ENCODE measurements at regions not wholly inside any gene's neighbourhood (a gene's known extent, or its start where the extent isn't known, plus 50 kb on each side); places are given as distances from the start of the nearest gene placed in this dataset.
A peak's percentile ranks its signal among the peaks of the same experiment; 100 is the strongest.
"Not testable (repeated sequence)": the region's sequence is repeated elsewhere in the genome, so short reads cannot be mapped to it uniquely, and the experiment has no call there.

GRCh38 chr3:5774337-5774736 is 586.8 kb downstream of the EDEM1 start:
- Histone ChIP-seq H3K36me3 (no peaks in the 10 kb centered on the region), H3K4me1 (no peaks in the 10 kb centered on the region), H3K27ac (no peak overlapping the region), H3K27me3 (no peaks in the 10 kb centered on the region), H3K4me3 (no peak overlapping the region), H3K9me3 (no peaks in the 10 kb centered on the region)
- TF ChIP-seq POLR2A (IDR thresholded peaks at IDR 0.05) (no peak), CTCF (IDR thresholded peaks at IDR 0.05) (no peak)
- intact Hi-C loops (cut with DNase I; ENCODE audit: low total_unique reads) = no loop called here
- DNase-seq = no peak

- H3K9me3 ChIP-seq; intact Hi-C loops (cut with DNase I; ENCODE audit: low total_unique reads); H3K27me3 ChIP-seq; H3K27ac ChIP-seq; H3K4me3 ChIP-seq; H3K4me1 ChIP-seq; H3K36me3 ChIP-seq; DNase-seq: not testable (repeated sequence)
These were observed 587.6 kb downstream of the EDEM1 start for GRCh38 chr3:5775100-5775499.

- H3K4me1 ChIP-seq = no peaks in the 10 kb centered on the region
- H3K27ac ChIP-seq = no peak overlapping the region
- H3K9me3 ChIP-seq = no peaks in the 10 kb centered on the region
- intact Hi-C loops (cut with DNase I; ENCODE audit: low total_unique reads) = no loop called here
- no peaks in the 10 kb centered on the region for H3K27me3 ChIP-seq
- H3K36me3 ChIP-seq = no peaks in the 10 kb centered on the region
- no peak for DNase-seq
- H3K4me3 ChIP-seq = no peak overlapping the region
- TF ChIP-seq CTCF (IDR thresholded peaks at IDR 0.05) (no peak), POLR2A (IDR thresholded peaks at IDR 0.05) (no peak)
These were observed 597.2 kb downstream of the EDEM1 start for GRCh38 chr3:5784690-5785089.

GRCh38 chr3:5787861-5788488 is 600.5 kb downstream of the EDEM1 start:
- no peaks in the 10 kb centered on the region for H3K4me1 ChIP-seq
- H3K9me3 ChIP-seq = no peaks in the 10 kb centered on the region
- H3K27ac ChIP-seq = no peak overlapping the region
- H3K36me3 ChIP-seq = no peaks in the 10 kb centered on the region
- peak in 1 of 2 donors; percentile 17 for DNase-seq
- TF ChIP-seq POLR2A (IDR thresholded peaks at IDR 0.05) (no peak), CTCF (IDR thresholded peaks at IDR 0.05) (peak in 1 of 4 experiments; percentile 18)
- no peaks in the 10 kb centered on the region for H3K27me3 ChIP-seq
- H3K4me3 ChIP-seq = no peak overlapping the region
- intact Hi-C loops (cut with DNase I; ENCODE audit: low total_unique reads) = no loop called here

- H3K36me3 ChIP-seq = no peaks in the 10 kb centered on the region
- intact Hi-C loops (cut with DNase I; ENCODE audit: low total_unique reads) = no loop called here
- no peak overlapping the region for H3K4me3 ChIP-seq
- H3K4me1 ChIP-seq = no peaks in the 10 kb centered on the region
- no peak for DNase-seq
- TF ChIP-seq CTCF (IDR thresholded peaks at IDR 0.05) (no peak), POLR2A (IDR thresholded peaks at IDR 0.05) (no peak)
- no peaks in the 10 kb centered on the region for H3K27me3 ChIP-seq
- H3K9me3 ChIP-seq = no peaks in the 10 kb centered on the region
- no peak overlapping the region for H3K27ac ChIP-seq
These were observed 601.0 kb downstream of the EDEM1 start for GRCh38 chr3:5788496-5788895.

GRCh38 chr3:5791558-5791957 is 604.1 kb downstream of the EDEM1 start:
- Histone ChIP-seq H3K4me3 (no peak overlapping the region), H3K36me3 (no peaks in the 10 kb centered on the region), H3K9me3 (no peaks in the 10 kb centered on the region), H3K27me3 (no peaks in the 10 kb centered on the region), H3K27ac (no peak overlapping the region), H3K4me1 (no peaks in the 10 kb centered on the region)
- intact Hi-C loops (cut with DNase I; ENCODE audit: low total_unique reads) = no loop called here
- DNase-seq = no peak
- TF ChIP-seq POLR2A (IDR thresholded peaks at IDR 0.05) (no peak), CTCF (IDR thresholded peaks at IDR 0.05) (no peak)
